GM19351 (cell line): ENCODE measurements at regions not wholly inside any gene's neighbourhood (a gene's known extent, or its start where the extent isn't known, plus 50 kb on each side); places are given as distances from the start of the nearest gene placed in this dataset.
A peak's percentile ranks its signal among the peaks of the same experiment; 100 is the strongest.
"Not testable (repeated sequence)": the region's sequence is repeated elsewhere in the genome, so short reads cannot be mapped to it uniquely, and the experiment has no call there.

Experiments
- ATAC-seq: cut with Tn5 transposase; IDR thresholded peaks from one replicate; pipeline ENCODE4 v1.9.1; 2021; ENCODE audit warnings: mild to moderate bottlenecking, moderate library complexity; ENCODE audit not compliant: unreplicated experiment

DNA sequence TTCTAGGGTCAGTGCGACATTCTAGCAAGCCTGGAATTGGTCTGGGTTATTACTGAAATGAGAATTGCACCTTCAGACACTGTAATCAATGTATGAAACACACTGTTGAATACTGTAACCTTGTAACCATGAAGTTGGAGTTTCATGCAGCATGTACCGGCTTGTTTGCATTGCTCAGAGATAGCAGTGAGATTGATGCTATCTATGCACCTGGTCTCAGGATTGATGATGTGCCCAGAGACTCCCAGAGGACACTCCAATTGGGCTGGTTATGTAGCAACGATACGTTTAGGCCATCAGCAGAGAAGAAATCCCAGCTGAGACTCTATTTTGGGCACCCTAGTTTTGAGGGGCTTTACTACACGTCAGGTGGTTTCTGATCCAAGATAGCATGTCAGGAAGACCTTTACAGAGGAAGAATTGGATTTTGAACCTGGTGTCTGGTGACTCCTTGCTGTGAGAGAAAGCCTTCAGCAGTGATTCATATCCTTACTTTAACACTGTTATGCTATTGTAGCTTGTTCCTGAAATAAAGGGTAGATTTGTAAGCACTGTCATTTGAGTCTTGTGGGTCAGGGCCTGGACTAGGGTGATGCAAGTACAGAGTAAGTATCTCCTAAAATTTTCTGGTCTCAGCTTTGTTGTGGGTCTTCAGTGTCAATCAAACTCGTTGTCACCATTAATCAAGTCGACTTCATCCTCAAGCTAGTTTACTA, 305.1 kb upstream of the GULP1 start:
- ATAC-seq = no peak

DNA sequence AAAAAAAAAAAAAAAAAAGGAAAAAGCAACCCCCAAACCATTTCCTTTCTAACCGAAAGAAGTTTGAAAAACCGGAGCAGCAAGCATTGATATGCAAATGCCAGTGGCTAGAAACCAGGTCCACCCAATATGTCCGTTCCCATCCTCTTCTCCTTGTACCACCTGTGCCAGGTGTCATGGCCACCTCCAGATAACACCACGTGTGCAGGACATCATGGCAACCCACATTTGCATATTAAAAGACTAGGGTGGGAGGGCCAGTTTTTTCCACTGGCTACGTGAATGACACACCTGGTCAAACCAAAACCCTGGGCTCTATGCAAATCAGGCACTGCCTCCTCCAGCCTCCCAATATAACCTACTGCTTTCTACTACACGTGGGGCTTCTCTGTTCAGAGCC, 303.3 kb upstream of the GULP1 start:
- peak; percentile 26 for ATAC-seq

DNA sequence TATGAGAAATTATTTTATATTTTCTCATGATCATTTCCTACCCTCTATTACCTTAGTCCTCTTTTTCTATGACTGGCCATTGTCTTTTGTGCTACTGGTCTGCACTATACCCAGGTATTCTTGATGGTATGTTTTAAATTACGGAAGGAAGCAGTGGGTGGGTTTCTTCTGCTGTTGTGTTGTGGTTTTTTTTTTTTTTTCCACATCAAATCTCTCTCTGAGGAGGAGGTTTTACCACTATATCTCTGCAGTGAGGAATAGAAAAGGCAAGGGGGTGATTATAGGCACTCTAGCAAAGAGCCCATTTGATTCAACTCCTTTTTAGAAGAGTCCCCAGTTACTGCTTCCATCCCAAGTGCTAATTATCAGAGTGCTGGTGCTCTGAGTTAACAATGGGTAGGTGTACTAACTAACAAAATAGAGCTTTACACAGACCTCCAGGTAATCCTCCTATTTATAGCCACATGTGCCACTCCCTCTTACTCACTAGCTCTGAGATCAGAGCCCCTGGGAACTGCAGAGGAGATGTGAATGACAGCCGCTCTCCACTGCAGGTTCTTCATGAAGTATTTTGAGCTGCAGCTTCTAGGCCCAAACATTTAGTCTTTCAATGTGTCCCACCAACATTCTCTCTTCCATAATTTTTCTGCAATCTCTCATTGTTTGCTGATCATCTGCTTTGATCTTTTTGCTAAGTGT, 301.6 kb upstream of the GULP1 start:
- ATAC-seq = peak; percentile 51

DNA sequence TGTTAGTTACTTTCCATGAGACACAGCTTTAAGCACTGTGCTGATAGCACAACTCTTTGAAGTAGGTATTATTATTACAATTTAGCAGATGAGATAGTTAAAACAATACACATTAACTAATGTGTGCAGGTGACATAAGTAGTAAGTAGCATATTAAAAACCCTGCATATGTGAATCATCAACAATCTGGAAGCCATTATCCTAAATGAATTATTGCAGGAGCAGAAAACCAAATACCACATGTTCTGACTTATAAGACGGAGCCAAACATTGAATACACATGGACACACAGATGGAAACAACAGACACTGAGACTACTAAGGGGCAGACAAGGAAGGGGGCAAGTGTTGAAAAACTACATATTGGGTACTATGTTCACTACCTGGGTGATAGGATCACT, 300.3 kb upstream of the GULP1 start:
- no peak for ATAC-seq

DNA sequence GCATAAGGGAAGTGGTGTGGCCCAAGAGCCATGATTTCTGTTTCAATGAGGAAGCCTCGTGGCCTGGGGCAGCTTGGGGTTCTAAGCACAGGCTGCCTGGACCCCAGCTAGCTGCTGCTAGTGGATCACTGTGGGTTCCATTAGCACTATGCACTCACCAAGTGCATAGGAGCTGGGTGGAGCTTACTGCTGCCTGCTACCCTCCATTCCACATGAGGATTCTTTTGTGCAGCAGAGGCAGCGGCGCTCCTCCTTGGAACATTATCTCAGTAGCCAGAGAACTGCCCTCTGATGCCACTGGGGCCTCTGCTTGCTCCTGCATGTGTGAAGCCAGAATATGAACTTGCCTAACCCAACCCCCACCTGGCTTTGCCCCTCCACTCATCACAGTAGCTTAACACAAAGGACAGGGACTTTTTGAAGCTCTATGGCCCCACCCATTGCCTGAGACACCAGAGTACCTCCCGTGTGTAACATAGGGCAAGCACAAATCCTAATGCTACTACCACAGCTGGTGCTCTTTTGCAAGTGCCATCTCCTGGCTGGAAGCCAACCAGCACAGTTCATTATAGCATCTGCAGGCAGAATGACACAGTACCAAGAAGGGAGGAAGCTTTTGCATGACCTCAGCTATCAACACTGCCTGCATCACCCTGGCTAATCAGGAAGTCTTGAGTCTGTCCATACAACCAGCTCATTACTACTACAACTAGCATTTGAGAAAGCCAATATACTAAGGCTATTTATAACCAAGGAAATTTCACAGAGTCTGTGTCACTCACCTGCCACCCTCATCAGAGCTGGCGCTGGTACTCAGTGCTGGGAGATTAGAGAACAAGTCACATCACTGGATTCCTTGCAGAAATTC, 297.0 kb upstream of the GULP1 start:
- no peak for ATAC-seq

DNA sequence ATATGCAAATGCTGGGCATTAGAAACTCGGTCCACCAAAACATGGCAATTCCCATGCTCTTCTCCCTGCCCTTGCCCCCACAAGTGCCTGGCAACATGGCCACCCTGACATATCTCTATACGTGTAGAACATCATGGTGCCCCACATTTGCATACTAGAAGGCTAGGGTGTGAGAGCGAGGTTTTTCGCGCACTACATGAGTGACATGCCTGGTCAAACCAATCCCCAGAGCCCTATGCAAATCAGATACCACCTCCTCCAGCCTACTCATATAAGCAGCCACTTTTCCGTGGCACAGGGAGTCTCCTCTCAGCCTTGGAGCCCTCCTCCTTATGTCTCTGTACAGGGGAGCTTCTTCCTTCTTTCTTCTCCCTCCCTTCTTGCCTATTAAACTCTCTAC, 296.1 kb upstream of the GULP1 start:
- ATAC-seq = no peak

DNA sequence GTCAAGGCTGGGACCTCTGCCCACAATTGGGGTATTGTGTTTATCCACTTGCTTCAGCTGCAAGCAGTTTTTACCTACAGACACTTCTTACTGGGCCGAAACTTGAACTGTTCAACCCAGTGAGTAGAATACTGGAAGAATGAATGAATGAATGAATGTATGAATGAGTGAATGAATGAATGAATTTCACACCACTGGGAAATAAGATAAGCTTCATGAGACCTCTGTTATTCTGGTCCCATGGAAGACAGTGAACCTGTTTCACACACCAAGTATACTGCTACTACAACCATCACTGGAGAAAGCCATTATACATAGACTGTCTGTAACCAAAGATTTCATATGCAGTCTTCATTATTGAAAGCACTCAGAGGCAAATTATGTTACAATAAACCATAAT, 295.0 kb upstream of the GULP1 start:
- no peak for ATAC-seq

DNA sequence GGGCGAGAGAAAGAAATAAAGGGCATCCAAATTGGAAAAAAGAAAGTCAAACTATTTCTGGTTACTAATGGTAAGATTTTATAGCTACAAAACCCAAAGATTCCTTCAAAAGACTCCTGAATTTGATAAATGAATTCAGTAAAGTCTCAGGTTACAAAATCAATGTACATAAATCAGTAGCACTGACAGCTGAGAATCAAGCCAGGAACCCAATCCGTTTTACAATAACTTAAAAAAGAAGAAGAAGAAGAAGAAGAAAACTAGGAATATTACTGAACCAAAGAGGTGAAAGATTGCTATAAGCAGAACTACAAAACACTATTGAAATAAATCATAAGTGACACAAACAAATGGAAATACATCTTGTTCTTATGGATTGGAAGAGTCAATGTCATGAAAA, 291.5 kb upstream of the GULP1 start:
- no peak for ATAC-seq

DNA sequence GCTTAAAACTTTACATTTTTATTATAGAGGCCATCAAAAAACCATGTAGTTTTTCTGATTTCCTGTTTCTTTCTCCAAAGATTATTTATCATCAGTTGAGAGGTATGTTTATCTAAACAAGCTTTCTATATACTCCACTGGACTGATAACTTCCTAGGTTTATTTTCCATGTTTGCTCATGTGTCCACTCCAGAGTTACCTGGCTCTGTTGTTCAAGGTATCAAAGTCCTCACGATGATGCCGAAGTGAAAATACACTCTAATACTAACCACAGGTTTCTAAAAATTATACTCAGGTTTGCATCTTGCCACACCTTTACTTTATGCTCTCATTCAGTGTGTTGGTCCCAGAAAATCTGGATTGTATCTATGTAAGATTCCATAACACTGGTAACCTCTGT, 287.9 kb upstream of the GULP1 start:
- no peak for ATAC-seq

DNA sequence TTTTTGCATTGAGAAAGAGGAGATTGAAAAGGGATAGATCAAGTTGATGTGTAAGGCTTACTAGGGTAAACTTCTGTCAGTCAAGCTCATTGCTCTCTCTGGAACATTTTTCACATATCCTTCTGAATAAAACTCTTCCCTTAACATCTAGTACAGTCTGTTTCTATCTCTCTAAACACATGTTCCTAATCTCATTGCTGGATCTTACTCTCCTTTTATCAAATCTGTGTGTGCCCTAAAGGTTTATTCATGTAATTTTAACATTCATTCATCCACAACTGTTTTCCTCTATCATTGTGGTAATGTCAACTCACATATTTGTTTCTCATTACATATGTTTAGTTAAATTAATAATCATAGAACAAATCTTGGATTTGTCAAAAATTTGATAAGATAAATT, 277.9 kb upstream of the GULP1 start:
- no peak for ATAC-seq

DNA sequence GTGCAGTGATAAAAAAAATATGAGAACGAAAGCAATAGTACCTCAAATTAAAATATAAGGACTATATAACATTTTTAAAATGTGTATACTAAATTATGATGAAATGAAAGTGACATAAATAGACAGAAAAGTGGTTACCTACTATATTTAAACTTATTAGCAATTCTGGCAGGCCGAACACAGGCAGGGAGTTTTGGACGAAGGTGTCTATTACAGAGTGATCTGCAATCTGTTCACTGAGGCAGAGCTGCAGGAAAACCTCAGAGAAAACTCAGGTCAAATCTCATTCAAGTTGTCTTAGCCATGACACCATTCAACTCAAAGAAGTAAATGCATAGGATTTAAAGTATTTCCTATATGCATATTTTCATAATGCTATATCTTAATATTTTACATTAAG, 274.8 kb upstream of the GULP1 start:
- ATAC-seq = no peak

DNA sequence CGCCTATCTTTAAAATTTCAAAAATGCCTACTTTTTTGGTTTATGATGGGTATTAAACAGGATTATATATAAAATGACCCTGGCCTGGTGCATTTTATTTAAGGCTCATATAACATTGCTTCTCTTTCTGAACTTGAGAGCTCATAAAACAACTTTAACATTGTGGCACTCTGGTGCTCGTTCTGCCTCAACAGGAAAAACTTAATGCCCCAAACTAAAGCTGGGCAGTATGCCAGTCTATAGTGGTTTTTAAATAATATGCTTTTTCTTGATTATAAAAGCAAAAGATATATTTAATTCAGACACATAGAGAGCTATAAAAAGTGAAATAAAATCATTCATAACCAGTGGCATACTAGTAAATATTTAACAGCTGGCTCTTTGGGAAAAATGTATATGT, 269.3 kb upstream of the GULP1 start:
- no peak for ATAC-seq

DNA sequence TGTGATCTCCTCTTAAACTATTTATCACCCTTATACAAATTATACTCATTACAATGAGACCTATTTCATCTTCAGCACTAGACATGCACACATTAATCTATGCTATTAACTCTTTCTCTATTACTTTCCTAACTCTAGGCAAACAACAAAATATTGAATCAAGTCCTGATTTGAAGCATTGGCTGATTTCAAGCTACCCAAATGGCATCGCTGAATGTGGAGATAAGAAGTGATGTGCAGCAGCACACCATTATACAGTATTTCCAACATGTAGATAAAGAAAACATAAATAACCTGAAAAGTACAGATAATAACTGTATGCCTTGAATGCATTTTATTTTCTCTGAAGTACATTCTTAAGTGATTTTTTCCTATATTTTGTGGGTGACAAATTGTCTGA, 268.6 kb upstream of the GULP1 start:
- ATAC-seq = no peak

DNA sequence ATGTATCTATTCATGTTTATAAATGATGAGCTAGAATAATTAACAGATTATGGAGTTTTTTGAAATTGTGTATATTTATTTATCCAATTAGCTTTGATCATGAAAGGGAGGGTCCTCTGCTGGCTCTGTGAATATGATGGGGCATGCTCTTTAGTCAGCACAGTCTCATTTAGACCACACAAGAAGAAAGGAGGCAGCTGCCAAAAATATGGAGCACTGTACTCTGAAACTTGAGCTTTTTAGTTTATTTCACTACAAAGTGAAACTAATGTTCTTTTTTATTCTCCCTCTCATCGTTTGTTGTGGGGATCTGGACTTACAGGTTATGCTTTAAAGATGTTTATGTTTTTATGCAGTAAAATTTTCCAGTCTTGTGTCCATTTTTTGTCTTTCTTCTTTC, 266.9 kb upstream of the GULP1 start:
- no peak for ATAC-seq

DNA sequence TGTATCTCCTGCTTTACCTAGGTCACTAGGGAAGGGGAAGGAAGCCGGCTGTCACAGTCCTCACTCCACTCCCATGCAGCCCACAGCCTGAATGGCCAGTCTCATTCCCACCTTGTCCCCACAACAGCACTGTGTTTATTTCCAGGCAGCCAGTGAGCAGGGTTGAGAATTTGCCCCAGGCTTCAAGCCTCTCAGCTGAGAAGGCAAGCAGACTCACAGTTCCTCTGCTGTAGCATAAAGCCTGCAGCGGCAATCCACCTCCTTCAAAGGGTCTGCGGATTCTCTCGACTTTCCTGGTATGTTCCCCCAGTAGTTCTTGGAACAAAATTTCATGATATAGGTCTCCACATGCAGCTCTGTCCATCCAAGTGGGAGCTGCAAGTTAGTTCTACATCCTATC, 262.9 kb upstream of the GULP1 start:
- ATAC-seq = no peak

DNA sequence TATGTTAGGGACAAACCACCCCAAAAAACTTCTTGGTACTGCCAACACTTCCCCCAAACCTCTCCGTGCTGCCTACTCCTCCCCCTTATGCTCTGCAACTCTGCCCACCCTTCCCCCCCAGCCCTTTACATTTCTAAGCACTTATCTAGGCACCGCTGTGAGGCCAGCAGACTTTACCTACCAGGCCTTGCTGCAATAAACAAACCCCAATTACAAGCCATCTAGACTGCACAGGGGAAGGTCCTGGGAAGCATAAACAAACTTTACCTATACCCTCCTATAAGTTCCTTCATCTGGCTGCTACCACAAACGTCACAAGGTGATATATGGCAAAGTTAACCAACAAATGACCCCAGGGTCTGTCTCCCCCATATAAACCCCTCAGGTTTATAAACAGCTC, 259.4 kb upstream of the GULP1 start:
- no peak for ATAC-seq

DNA sequence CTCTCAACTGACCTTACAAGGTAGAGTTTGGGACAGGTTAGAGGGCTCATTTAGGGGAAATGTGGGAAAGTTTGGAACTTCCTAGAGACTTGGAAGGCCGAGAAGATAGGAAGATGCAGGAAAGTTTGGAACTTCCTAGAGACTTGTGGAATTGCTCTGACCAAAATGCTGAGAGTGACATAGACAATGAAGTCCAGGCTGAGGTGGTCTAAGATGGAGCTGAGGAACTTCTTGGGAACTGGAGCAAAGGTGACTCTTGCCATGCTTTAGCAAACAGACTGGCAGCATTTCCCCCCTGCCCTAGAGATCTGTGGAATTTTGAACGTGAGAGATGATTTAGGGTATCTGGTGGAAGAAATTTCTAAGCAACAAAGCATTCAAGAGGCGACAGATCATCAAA, 258.9 kb upstream of the GULP1 start:
- no peak for ATAC-seq

DNA sequence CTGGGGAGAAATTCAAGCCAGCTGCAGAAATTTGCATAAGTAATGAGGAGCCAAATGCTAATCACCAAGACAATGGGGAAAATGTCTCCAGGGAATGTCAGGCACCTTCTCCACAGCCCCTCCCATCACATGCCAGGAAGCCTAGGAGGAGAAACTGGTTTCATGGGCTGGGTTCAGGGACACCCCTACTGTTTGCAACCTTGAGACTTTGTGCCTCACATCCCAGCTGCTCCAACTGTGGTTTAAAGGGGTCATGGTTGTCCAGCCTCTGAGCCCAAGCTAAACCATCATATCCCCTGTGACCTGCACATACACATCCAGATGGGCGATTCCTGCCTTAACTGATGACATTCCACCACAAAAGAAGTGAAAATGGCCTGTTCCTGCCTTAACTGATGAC, 258.4 kb upstream of the GULP1 start:
- not testable (repeated sequence) for ATAC-seq

DNA sequence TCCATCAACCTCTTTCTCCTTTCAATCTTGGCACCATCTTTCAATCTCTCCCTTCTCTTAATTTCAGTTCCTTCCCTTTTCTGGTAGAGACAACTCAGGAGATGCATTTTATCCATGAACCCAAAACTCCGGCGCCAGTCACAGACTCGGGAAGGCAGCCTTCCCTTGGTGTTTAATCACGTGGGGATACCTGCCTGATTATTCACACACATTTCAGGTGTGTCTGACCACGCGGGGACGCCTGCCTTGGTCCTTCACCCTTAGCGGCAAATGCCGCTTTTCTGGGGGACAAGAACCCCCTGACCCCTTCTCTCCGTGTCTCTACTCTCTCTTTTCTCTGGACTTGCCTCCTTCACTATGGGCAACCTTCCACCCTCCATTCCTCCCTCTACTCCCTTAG, 257.6 kb upstream of the GULP1 start:
- not testable (repeated sequence) for ATAC-seq

DNA sequence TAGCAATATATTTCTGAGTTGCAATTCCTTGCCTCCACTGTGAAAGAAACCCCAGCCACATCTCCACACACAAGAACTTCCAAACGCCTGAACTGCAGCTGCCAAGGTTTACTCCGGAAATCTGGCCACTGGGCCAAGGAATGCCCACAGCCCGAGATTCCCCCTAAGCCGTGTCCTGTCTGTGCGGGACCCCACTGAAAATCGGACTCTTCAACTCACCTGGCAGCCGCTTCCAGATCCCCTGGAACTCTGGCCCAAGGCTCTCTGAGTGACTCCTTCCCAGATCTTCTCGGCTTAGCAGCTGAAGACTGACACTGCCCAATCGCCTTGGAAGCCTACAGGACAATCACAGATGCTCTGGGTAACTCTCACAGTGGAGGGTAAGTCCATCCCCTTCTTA, 256.3 kb upstream of the GULP1 start:
- ATAC-seq = not testable (repeated sequence)

DNA sequence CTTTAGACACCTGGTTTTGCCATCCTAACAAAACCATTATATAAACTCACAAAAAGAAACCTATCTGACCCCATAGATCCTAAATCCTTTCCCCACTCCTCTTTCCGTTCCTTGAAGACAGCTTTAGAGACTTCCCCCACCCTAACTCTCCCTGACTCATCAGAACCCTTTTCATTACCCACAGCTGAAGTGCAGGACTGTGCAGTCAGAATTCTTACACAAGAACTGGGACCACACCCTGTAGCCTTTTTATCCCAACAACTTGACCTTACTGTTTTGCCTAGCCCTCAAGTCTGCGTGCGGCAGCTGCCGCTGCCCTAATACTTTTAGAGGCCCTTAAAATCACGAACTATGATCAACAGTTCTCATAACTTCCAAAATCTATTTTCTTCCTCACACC, 254.9 kb upstream of the GULP1 start:
- ATAC-seq = not testable (repeated sequence)

DNA sequence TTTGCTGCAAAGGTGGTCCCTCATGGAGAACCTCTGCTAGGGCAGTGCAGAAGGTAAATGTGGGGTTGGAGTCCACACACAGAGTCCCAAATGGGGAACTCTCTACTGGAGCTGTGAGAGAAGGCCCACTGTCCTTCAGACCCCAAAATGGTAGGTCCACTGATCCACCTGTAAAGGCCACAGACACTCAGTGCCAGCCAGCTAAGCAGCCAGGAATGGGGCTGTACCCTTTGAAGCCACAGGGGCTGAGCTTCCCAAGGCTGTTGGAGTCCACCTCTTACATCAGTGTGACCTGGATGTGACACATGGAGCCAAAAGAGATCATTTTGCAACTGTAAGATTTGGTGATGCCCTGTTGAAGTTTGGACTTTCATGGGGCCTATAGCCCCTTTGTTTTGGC, 252.4 kb upstream of the GULP1 start:
- no peak for ATAC-seq
